Suppressor macrophage (primary cell): ENCODE measurements at regions not wholly inside any gene's neighbourhood (a gene's known extent, or its start where the extent isn't known, plus 50 kb on each side); places are given as distances from the start of the nearest gene placed in this dataset.
A peak's percentile ranks its signal among the peaks of the same experiment; 100 is the strongest.

Experiments
- DNase-seq, 4 experiments: peaks; one replicate each; pipeline ENCODE4 v3.0.0-alpha.2; 2020 to 2022

DNA sequence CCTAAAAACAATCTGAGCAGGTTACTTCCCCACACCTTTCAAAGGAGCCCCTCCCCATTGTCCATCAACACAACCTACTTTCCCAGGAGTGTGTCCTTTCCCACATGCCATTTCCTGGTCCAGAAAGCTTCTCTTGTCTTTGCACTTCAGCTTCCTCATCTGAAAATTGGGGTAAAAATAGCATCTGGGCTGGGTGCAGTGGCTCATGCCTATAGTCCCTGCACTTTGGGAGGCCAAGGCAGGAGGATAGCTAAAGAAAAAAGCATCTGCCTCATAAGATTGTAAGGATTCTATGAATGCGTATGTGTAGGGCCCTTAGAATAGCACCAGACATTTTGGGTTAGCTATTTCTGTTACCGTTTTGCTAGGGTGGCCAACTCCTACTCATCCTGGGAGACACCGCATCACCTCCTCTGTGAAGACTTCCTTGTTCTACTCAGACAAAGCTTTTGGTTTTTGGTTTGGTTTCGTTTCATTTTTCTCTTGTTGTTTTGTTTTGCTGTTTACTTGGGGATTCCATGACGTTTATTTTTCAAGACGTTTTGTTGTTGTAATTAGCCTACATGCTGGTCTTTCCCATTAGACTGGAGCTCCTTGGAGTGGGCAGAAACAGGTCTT, 224.4 kb upstream of the TLE3 start:
- peak in 3 of 4 experiments; percentile 19 to 43 (median 34) for DNase-seq

DNA sequence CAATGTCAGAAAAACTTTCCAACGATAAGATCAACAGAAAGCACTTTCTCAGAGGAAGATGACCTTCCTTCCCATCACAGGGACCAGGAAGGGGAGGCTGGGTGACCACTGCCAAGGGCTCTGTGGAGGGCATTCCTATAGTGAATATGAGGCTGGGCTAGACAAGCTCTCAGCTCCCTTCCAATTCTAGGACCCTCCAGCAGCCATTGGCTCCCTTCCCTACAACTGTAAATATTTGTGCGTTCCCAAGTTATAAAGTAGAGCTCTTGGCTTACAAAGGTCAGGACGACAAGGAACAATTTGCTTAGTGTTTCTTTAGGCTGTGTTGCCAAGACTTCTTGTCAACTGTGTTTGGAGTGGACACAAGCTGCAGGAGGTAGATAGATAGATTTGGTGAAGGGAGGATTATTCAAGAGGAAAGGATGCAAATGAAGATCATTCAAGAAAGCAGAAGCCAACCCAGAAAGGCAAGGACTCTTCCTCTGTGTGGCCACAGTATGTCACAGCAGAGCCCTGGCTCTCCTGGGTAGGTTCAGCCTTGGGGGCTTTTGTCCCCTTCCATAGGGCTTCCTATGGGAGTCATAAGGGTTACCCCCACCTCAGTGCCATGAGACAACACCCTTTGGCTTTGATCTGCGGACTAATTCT, 223.6 kb upstream of the TLE3 start:
- DNase-seq: no peak

DNA sequence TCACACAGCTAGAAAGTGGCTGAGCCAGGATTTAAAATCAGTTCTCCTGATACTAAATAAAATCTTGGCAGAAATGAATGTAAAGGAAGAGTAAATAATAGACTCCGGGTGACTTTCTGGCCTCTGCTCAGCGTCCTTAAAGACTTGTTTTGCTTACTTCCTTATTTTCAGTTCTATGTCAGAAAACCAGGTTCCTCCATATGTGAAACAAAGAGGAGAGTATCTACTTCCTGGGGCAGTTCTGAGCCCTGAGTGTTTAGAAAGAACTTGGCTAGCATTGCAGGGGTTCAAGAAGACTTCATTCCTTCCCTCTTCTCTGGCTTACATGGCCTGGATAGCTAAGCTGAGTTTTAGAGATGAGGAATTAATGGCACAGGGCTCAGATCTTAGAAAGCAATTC, 222.8 kb upstream of the TLE3 start:
- DNase-seq: peak; percentile 45 to 80 (median 60)

DNA sequence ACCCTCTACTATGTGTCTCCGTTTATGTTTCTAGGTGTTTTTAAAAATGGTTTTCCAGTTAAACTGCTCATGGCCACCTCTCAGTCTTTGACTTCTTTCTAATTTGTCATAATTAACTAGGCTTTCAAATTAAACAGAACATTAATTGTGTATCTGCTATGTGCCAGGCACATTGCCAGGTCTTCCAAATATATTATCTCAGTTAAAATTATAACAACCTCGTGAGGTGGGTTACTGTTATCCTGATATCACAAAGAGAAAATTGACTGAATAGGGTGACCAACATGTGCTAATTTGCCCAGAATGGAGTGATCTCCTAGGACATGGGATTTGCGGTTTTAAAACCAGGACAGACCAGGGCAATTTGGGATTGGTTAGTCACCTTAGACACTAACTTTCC, 222.4 kb upstream of the TLE3 start:
- no peak for DNase-seq

DNA sequence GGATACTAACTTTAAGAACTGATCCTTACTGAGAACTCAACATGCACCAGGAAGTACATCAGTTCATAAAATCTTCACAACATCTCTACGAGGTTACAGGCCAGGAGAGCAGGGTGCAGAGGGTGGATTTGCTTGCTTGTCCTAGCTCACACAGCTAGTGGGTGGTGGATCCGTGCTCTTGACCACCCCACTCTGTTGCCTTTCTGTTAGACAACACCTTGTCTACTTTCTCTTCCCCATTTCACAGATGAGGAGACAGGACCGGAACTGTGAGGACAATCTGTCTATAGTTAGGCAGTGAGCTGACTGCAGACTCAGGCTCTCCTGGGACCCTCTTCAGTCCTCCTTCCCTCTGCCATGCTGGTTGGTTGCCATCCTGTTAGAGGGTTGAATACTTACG, 221.7 kb upstream of the TLE3 start:
- DNase-seq: no peak

DNA sequence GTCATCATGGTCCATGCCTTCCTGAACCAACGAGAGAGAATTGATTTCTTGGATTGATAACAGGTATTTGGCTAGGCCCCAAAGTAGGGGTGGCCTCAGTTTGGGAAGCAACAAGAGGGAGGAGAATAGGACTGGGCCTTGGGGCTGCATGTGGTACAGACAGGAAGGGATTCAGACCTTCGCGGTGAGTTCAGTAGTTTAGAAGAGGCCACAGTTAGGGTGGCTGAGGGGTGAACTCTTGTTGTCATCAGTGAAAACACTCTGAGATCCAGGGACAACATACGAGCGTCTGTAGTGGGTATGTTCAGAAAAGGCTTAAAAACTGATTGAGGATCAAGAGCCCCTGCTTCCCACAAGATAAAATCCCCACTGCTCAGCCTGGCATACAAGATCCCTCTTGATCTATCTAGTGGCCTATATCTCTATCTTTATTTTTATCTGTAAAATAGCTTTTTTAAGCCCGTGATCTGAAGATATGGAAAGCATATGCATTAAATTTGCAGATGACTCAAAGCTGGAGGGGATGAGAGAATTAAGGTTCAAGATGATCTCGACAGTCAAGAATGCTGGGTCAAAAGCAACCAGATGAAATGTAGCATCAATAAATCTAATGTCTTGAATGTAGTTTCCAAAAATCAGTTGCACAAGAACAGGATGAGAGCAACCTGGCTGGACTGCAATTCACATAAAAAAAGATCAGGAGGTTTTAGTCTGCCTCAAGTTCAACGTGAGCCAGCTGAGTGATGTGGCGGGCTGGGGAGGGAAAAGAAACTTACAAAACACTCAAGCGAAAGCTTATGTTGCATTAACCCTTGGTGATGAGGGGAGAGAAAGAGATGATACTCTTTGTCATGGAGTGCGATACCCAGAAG, 221.1 kb upstream of the TLE3 start:
- no peak for DNase-seq

DNA sequence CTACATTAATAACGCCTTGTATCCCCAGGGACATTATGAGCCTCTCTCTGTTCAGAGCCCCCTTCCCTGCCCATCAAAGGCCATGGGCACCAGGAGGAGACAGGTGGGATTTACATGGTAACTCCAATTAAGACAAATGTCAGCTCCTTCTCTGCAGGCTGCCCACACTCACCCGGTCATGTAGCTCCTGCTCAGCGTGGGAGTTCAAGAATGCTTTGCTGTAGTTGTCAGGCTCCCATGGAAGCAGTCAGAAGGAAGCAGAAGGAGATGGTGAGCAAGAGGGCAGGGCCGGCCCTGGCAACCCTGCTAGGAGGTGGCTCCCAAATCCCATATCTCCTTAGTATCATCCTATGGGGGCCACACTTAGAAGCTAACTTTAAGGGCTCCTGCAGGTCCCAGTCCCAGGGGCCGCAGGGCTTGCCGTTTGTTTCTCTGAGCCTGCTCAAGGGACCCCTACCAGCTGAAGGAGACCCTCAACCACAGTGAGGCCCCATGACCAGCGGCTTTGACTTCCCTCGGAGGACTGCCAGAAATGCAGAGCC, 218.4 kb upstream of the TLE3 start:
- DNase-seq: peak; percentile 44 to 77 (median 74)

DNA sequence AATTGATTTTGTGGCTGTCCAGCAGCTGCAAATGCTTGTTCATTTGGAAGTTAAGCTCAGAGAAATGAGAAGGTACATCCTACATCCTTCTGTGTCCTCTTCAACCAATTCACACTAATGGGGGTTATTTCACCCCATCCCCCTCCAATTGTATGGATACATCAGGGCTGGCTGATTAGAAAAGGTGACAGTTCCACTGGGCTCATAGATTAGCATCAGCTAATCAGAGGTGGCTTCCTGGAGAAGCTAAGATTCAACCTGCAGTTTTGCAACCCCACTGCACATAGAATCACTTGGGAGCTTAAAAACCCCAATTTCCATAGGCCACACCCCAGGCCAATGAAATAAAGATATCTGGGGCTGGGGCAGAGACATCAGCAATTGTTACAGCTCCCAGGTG, 217.7 kb upstream of the TLE3 start:
- DNase-seq: no peak

DNA sequence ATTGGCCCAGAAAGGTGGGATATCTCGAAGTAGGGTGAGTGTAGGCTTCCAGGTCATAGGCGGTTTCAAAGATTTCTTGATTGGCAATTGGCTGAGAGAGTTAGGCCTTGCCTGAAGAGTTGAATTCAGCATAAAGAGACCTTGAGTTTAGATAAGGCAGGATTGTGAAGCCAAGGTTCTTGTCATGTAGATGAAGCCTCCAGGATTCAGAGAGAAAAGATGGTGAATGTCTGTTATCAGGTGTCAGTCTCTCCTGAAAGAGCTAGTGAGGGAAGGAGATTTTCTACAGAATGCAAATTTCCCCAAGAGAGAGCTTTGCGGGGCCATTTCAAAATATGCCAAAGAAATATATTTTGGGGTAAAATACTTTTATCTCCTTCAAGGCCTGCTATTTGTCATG, 217.0 kb upstream of the TLE3 start:
- DNase-seq: no peak

DNA sequence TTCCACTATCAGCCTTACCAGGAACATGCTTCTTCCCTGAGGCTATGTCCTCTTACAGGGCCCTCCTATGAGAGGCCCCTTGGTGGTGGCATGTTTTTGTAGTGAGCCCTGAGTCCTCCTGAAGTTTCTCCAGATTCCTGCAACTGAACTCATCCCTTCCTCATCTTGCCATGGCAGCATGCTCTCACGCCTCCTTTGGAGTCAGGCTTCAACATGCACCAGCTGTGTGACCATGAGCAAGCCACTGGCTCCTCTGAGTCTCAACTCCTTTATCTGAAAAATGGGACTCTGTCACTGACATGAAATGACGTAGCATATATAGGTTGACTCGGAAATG, 216.3 kb upstream of the TLE3 start:
- DNase-seq: no peak

DNA sequence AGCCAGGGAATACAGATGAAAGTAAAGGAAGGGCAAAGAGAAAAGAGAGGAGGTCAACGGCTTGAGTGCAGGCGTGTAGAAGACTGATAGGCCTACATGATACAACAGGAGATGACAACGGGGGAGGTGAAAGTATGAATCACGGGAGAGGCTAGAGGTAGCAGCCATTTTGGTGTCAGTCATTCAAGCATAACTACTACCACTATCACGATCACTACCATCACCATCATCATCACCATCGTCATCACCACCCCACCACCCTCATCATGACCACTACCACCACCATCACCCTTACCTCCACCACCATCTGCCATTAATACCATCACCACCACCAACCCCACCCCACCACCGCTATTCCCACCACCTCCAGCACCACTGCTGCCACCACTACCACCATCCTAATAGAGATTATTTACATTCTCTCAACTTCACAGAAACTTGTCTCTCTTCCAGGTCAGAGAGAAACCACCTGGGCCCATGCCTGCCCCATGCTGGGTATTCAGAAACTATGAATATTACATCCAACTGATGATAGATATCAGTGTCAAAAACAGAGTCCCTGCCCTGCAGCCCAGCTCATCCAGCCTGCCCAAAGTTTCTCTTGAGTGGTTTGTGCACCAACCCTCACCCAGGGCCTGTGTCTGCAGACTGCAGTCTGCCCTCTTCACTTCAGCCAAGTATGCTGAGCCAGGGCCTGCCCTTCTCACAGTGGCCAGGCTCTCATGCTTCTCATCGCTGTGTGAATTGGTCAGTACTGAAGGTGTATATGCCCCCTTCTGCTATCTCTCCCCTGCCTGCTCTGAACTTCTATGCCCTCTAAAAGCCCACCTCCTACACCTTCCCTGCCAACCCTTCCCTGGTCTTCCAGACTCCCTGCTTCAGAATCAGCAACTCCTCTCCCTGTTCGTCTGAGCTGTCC, 215.6 kb upstream of the TLE3 start:
- DNase-seq: no peak

DNA sequence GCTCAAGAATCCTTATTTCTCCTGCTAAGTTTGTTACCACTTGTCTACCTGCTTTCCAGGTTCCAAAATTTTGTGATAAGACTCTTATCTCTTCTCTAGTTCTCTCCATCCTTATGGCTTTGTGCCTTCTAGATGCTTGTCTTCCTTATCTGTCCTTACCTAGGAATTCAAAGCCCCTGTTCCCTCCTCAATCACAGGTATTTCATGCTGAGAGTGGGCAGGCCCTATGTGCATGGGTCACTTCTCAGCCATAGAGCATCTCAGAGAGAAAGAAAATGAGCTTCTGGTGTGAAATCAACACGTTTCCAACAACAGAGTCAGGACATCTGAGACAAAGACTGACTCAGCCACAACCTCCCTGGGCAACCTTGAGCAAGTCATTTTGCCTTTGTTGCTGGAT, 214.1 kb upstream of the TLE3 start:
- no peak for DNase-seq

DNA sequence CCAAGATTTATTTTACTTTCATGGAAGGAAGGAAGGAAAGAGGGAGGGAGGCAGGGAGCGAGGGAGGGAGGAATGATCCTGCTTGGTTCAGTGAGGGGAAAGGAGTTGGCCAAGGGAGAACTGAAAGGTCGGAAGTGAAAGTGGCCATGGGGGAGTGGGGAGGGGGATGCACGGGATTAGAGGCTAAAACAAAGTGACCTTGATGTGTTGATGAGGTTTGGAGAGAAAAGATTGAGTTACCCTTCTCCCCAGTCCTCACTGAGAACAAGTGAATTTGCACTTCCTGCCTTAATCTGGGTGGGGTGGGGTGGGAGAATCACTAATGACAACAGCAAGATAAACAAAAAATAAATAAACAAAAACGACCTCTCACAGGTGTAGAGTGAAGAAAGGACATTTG, 212.0 kb upstream of the TLE3 start:
- no peak for DNase-seq

DNA sequence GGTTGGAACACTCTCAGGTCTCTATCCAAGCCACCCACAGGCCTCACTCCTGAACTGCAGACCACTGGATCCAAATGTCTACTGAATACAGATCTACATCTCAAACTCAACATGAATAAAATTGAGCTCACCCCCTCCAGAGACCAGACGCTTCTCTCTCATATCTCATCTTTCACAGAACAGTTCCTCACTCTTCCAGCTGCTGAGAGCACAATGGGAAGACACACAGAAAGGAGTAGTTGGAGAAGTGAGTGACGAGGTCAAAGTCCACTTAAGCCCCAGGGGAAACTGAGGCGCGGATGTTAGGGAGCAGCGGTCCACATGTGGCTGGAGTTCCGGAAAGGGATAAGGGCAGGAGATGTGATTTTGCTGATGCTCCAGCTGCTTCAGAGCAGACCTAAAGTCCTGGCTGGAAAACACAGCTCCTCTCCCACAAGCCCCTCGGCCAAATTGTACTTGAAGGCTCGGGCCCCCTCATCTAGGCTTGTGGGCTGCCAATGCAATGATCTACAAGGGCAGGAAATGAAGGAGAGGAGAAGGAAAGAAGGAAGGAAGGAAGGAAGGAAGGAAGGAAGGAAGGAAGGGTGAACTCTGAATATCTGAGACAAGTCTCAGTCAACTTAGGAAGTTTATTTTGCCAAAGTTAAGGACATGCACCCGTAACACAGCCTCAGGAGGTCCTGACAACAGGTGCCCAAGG, 211.2 kb upstream of the TLE3 start:
- DNase-seq: peak in 1 of 4 experiments; percentile 6

DNA sequence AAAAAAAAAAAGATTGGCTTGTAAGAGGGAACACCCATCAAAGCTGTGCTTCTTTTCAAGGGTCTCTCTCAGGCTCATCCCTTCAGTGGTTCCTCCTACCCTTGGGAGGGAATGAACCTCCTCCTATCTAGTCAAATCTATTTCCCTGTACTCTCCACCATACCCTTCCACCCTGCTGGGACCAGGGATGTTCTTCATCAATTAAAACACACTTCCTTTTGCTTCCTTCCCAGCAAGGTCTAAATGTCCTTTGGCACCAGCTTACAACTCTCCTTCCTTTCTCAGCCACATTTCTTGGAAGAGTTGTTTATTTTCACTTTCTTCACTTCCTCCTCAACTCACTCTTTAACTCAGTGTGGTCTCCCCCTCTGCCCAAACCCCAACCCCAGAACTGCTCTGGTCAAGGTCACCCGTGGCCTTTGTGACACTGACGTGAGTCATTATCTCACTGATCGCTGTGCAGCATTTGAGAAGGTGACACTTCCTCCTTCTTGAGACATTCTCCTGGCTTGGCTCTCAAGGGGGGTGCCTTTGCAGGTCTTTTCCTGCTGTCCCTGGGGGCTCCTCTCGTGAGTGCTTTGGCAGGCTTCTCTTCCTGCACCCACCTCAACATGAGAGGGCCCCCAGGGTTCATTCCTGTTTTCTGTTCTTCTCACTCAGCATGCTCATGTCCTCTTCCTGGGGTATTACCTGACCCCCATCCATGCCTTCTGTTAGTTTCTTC, 210.5 kb upstream of the TLE3 start:
- peak; percentile 51 to 75 (median 65) for DNase-seq

DNA sequence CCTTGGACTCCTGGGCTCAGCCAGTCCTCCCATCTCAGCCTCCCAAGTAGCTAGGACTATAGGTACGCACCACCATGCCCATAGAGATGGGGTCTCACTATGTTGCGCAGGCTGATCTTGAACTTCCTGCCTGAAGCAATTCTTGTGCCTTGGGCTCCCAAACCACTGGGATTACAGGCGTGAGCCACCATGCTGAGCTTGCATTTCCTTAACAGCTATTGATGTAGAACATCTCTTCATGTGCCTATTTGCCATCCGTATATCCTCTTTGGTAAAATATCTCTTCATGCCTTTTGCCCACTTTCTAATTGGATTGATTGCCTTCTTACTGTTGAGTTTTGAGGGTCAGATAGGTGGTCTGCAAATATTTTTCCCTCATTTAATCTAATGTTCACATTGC, 208.9 kb upstream of the TLE3 start:
- no peak for DNase-seq

DNA sequence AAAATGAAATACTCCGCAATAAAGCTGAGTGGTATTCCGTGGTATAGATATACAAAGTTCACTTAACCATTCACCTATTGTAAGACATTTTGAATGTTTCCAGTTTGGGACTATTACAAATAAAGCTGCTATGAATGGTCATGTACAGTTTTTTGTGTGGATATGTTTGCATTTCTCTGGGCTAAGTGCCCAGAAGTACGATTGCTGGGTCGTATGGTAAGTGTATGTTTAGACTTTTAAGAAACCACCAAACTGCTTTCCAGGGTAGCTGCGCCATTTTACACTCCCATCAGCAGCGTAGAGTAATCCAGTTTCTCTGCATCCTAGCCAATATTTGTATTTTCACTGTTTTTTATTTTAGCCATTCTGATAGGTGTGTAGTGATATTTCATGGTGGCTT, 208.4 kb upstream of the TLE3 start:
- DNase-seq: no peak

DNA sequence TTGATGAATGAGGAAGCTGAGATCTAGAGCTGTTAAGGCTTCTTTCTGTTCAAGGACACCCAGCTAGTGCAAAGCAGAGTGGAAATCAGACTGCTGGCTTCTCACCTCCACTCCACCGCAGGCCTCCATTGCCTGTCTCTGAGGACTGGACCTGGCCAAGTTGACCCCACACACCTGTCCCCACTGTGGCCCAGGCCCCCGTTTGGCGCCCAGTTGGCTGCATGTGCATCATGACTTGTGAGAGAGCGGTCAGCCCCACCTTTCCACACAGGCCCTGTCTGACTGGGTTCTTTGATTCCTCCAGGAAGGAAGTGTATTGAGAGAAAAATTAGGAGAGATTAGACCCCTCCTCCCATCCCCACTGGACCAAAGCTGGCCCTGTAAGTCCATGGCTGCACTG, 206.3 kb upstream of the TLE3 start:
- DNase-seq: no peak

DNA sequence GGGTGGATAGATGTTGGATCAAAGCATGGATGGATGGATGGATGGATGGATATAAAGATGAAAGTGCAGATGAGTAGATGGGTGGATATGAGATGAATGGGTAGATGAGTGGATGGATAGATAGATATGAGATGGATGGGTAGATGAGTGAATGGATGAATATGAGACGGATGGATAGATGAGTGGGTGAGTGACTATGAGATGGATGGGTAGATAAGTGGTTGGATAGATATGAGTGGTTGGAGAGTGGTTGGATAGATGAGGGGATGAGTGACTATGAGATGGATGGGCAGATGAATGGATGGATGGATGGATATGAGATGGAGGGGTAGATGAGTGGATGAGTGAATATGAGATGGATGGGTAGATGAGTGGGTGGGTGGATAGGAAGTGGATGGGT, 204.6 kb upstream of the TLE3 start:
- DNase-seq: no peak

DNA sequence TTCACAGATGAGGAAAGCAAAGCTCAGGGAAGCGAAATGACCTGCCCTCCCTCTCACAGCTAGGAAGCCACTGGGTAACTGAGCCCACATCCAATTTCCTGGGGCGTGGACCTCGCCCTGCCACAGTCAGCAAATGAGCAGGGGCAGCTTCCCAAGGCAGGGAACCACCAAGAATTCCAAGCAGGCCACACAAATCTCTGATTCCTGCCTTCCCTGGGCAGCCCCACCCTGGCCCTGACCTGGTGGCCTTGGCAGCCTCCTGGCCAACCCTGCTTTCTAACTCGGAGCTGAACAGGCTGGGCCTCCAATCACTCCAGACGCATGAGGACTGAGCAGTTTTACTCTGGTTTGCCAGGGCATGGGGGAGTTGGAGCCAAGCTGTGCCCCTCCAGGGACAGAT, 203.7 kb upstream of the TLE3 start:
- DNase-seq: no peak
